ACC112 (cell line): ENCODE measurements at regions not wholly inside any gene's neighbourhood (a gene's known extent, or its start where the extent isn't known, plus 50 kb on each side); places are given as distances from the start of the nearest gene placed in this dataset.

Source experiments
- H2AFZ ChIP-seq: fragments of 200-600 bp; sonication (generic); one replicate; pipeline ENCODE4 v1.6.0; 2017; ENCODE audit warnings: antibody characterized with exemption, low read length; ENCODE audit not compliant: unreplicated experiment
- H3K27ac ChIP-seq: fragments of 200-600 bp; sonication (generic); 2 replicates; pipeline ENCODE4 v1.5.1; 2014; ENCODE audit warnings: low read depth, mild to moderate bottlenecking, antibody characterized with exemption, low read length, moderate library complexity
- H3K27me3 ChIP-seq: fragments of 200-600 bp; sonication (generic); 2 replicates; pipeline ENCODE4 v1.6.1; 2014; ENCODE audit warnings: mild to moderate bottlenecking, antibody characterized with exemption, low read length, moderate library complexity, mixed read lengths; ENCODE audit not compliant: insufficient read depth
- H3K36me3 ChIP-seq: fragments of 200-600 bp; sonication (generic); 2 replicates; pipeline ENCODE4 v1.6.1; 2016; ENCODE audit warnings: mild to moderate bottlenecking, antibody characterized with exemption, low read length, moderate library complexity, mixed read lengths; ENCODE audit not compliant: insufficient read depth
- H3K4me1 ChIP-seq: fragments of 200-600 bp; sonication (generic); one replicate; pipeline ENCODE4 v1.6.1; 2016; ENCODE audit warnings: low read length, mixed read lengths; ENCODE audit not compliant: insufficient read depth, unreplicated experiment, control insufficient read depth
- H3K4me3 ChIP-seq: fragments of 200-600 bp; sonication (generic); 2 replicates; pipeline ENCODE4 v1.5.1; 2014; ENCODE audit warnings: mild to moderate bottlenecking, low read depth, low read length
- H3K79me2 ChIP-seq: fragments of 200-600 bp; sonication (generic); one replicate; pipeline ENCODE4 v1.6.0; 2016; ENCODE audit warnings: low read length; ENCODE audit not compliant: control insufficient read depth, unreplicated experiment, insufficient read depth

DNA sequence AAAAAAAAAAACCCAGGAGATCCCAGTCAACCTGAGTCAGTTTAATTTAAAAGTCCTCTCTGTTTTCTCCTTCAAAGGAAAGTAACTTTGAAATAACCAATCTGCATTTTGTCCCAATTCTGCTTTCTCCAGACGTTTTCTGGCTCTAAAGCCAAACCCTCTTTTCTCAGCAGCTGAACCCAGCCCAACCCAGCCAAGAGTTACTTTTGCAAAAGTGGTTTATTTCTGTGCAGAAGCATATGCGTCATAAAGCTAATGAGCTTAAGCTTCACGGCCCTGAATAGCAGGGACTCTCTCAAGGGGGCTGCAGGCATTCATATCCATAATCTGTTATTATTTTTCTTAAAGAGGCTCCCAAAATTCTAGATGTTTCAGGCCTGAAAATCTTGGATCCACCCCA is 176.6 kb downstream of the GALC start:
- Histone ChIP-seq H3K27ac (no peak overlapping the region), H3K36me3 (no peaks in the 10 kb centered on the region), H3K4me1 (no peaks in the 10 kb centered on the region), H3K79me2 (no peaks in the 10 kb centered on the region), H3K4me3 (no peak overlapping the region), H2AFZ (no peak overlapping the region), H3K27me3 (no peaks in the 10 kb centered on the region)

- H3K27ac ChIP-seq: no peak overlapping the region
- H3K79me2 ChIP-seq: no peaks in the 10 kb centered on the region
- H3K36me3 ChIP-seq: no peaks in the 10 kb centered on the region
- no peak overlapping the region for H3K4me3 ChIP-seq
- H2AFZ ChIP-seq: no peak overlapping the region
- H3K27me3 ChIP-seq: no peaks in the 10 kb centered on the region
- H3K4me1 ChIP-seq: no peaks in the 10 kb centered on the region
Observed at GRCh38 chr14:87815121-87815520, 177.9 kb downstream of the GALC start.

GRCh38 chr14:87813686-87814085 is 179.3 kb downstream of the GALC start:
- Histone ChIP-seq H3K36me3 (no peaks in the 10 kb centered on the region), H3K79me2 (no peaks in the 10 kb centered on the region), H2AFZ (no peak overlapping the region), H3K27ac (no peak overlapping the region), H3K27me3 (no peaks in the 10 kb centered on the region), H3K4me3 (no peak overlapping the region), H3K4me1 (no peaks in the 10 kb centered on the region)

- no peak overlapping the region for H2AFZ ChIP-seq
- H3K79me2 ChIP-seq: no peaks in the 10 kb centered on the region
- H3K27me3 ChIP-seq: no peaks in the 10 kb centered on the region
- H3K27ac ChIP-seq: no peak overlapping the region
- H3K4me1 ChIP-seq: no peaks in the 10 kb centered on the region
- no peaks in the 10 kb centered on the region for H3K36me3 ChIP-seq
- no peak overlapping the region for H3K4me3 ChIP-seq
Observed at GRCh38 chr14:87813211-87813610, 179.8 kb downstream of the GALC start.

- no peaks in the 10 kb centered on the region for H3K79me2 ChIP-seq
- no peak overlapping the region for H3K27ac ChIP-seq
- no peaks in the 10 kb centered on the region for H3K36me3 ChIP-seq
- H3K27me3 ChIP-seq: no peaks in the 10 kb centered on the region
- H3K4me1 ChIP-seq: no peaks in the 10 kb centered on the region
- no peak overlapping the region for H2AFZ ChIP-seq
- H3K4me3 ChIP-seq: no peak overlapping the region
Observed at GRCh38 chr14:87811246-87811645, 181.7 kb downstream of the GALC start.

GRCh38 chr14:87810711-87811110 is 182.3 kb downstream of the GALC start:
- Histone ChIP-seq H3K27ac (no peak overlapping the region), H3K4me3 (no peak overlapping the region), H3K79me2 (no peaks in the 10 kb centered on the region), H3K36me3 (no peaks in the 10 kb centered on the region), H2AFZ (no peak overlapping the region), H3K4me1 (no peaks in the 10 kb centered on the region), H3K27me3 (no peaks in the 10 kb centered on the region)

DNA sequence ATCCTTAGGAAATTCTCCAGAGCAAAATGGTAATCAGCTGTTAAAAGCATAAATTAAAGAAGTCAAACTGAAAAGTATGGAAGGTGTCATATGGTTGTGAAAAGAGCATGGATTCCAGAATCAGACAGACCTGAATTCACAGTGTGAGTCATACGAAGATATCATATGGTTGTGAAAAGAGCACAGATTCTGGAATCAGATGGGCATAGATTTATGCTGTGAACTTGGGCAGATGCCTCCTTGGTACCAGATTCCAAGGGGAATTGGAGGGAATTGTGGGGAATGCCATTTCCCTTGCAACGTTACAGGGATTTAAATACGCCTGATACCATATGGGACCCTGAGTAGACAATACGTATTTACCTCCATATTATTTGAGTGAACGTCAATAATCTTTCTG is 183.7 kb downstream of the GALC start:
- no peaks in the 10 kb centered on the region for H3K79me2 ChIP-seq
- H3K4me1 ChIP-seq: no peaks in the 10 kb centered on the region
- no peak overlapping the region for H3K27ac ChIP-seq
- H2AFZ ChIP-seq: no peak overlapping the region
- H3K4me3 ChIP-seq: no peak overlapping the region
- no peaks in the 10 kb centered on the region for H3K36me3 ChIP-seq
- H3K27me3 ChIP-seq: no peaks in the 10 kb centered on the region

DNA sequence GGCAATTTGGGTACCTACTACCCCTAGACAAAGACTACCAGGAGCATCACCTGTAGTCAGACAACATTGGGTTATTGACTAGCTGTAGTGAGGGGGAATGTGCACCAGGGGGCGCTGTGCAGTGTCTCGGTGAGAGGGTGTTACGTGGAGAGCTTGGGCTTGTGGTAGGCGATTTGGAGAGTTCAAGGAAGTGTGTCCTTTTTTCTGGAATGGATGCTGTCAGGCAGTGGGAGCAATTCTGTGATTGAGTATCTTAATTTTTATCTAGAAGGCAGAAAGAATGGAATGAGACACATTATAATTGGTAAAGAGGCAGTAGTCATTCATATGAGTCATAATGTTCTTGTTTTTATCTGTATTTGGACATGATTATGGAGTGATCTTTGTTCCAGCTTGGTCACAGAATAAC is 187.7 kb downstream of the GALC start:
- no peaks in the 10 kb centered on the region for H3K27me3 ChIP-seq
- H3K4me1 ChIP-seq: no peaks in the 10 kb centered on the region
- H2AFZ ChIP-seq: no peak overlapping the region
- H3K27ac ChIP-seq: no peak overlapping the region
- H3K36me3 ChIP-seq: no peaks in the 10 kb centered on the region
- H3K4me3 ChIP-seq: no peak overlapping the region
- H3K79me2 ChIP-seq: no peaks in the 10 kb centered on the region

DNA sequence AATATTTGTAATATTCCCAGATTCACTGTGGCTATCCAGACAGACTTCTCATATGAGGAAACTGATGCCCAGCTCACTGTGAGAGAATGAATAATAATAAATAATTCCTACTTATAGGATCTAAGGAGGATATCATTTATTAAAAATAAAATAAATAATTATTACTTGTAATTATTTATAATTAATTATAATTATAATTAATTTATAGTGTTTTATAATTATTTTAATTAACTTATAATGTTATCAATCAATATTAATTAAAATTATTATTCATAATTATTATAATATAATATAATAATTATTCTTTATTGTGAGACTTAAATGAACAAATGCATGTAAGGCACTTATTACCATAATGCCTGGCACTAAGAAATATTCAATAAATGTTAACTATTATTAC is 192.8 kb downstream of the GALC start:
- Histone ChIP-seq H3K4me1 (no peaks in the 10 kb centered on the region), H3K4me3 (no peak overlapping the region), H3K36me3 (no peaks in the 10 kb centered on the region), H3K27me3 (no peaks in the 10 kb centered on the region), H2AFZ (no peak overlapping the region), H3K79me2 (no peaks in the 10 kb centered on the region), H3K27ac (no peak overlapping the region)

DNA sequence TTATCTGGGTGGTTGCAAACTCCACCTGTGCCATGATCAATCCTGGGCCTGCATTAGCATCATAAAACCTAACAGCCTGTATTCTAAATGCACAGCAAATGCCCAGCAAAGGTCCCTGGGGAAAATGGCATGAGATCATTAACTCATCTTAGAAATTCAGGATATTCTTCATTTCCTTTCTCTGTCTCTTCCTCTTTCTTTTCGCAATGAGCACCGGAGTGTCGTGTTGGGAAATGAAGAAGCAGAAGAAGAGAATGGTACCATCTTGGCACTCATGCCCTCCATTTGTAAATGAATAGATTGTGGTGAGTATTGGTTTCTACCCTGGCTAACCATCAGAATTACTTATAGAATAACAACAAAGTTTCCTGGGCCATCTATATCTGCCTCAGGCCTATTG is 193.6 kb downstream of the GALC start:
- Histone ChIP-seq H3K4me1 (no peaks in the 10 kb centered on the region), H3K4me3 (no peak overlapping the region), H3K27me3 (no peaks in the 10 kb centered on the region), H3K79me2 (no peaks in the 10 kb centered on the region), H2AFZ (no peak overlapping the region), H3K27ac (no peak overlapping the region), H3K36me3 (no peaks in the 10 kb centered on the region)

DNA sequence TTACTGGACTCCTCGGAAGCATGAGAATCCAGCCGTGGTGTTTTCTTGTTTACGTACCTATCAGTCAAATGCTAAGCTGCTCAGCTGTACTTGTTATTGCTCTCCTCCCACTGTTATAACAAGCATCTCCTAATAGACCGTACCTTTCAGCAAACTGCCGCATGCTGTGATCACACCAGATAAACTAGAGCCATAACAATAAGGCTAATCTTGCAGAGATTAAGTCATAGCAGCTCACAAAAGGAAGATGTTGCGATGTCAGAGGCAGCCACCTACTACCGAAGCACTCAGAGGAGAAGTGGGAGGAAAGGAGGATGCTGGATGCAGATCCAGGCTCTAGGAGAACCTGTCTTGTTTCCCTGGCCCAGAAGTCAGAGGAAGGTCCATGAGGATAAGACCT is 196.0 kb downstream of the GALC start:
- H3K4me1 ChIP-seq: no peaks in the 10 kb centered on the region
- no peak overlapping the region for H3K27ac ChIP-seq
- H3K36me3 ChIP-seq: no peaks in the 10 kb centered on the region
- H3K27me3 ChIP-seq: no peaks in the 10 kb centered on the region
- no peaks in the 10 kb centered on the region for H3K79me2 ChIP-seq
- H2AFZ ChIP-seq: no peak overlapping the region
- no peak overlapping the region for H3K4me3 ChIP-seq

DNA sequence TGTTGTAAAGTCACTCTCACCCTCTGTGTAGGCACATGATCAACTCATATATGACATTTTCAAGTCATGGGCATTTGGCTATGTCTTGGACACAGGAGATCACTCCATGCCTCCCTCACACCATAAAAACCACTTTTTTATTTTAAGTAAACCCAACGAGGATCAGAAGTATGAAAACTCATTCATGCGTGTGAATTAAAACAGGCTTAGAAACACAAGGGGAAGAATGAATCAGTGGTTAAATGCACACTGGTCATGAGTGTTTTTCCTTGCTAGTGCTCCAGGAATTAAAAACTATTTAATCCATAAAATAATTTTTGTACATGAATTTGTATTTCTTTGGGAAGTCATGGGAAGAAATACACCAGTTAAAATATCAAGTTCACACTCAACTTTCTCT is 198.4 kb downstream of the GALC start:
- H3K27ac ChIP-seq: no peak overlapping the region
- H3K79me2 ChIP-seq: no peaks in the 10 kb centered on the region
- H3K4me3 ChIP-seq: no peak overlapping the region
- no peak overlapping the region for H2AFZ ChIP-seq
- no peaks in the 10 kb centered on the region for H3K4me1 ChIP-seq
- H3K27me3 ChIP-seq: no peaks in the 10 kb centered on the region
- no peaks in the 10 kb centered on the region for H3K36me3 ChIP-seq
